HepG2 (cell line): ENCODE measurements at regions not wholly inside any gene's neighbourhood (a gene's known extent, or its start where the extent isn't known, plus 50 kb on each side); places are given as distances from the start of the nearest gene placed in this dataset.
"Not testable (repeated sequence)": the region's sequence is repeated elsewhere in the genome, so short reads cannot be mapped to it uniquely, and the experiment has no call there.

Experiments
- HDAC6 ChIP-seq: fragments of 200-600 bp; sonication (generic); IDR thresholded peaks from 2 replicates; pipeline ENCODE4 v1.7.0; 2017; ENCODE audit warnings: mild to moderate bottlenecking, antibody characterized with exemption, low read length, low read depth
- HNRNPLL ChIP-seq: fragments of 200-400 bp; formaldehyde crosslinking; IDR thresholded peaks from 2 replicates; pipeline ENCODE4 v1.6.1; 2017; ENCODE audit warnings: mild to moderate bottlenecking, low read depth, low read length; ENCODE audit not compliant: poor library complexity, severe bottlenecking
- SIN3A ChIP-seq: IDR thresholded peaks from 2 replicates; pipeline ENCODE4 v1.6.1; 2011; ENCODE audit warnings: low read depth, mild to moderate bottlenecking, control low read depth, low read length, borderline replicate concordance
- ZBTB1 ChIP-seq: sonication (generic); formaldehyde crosslinking; IDR thresholded peaks from 2 replicates; pipeline ENCODE4 v1.4.0; 2020; ENCODE audit warnings: missing genetic modification reagents, borderline replicate concordance
- ZFP41 ChIP-seq: sonication (generic); formaldehyde crosslinking; IDR thresholded peaks from 2 replicates; pipeline ENCODE4 v1.4.0; 2020; ENCODE audit warnings: mild to moderate bottlenecking, missing genetic modification reagents, borderline replicate concordance
- TF ChIP-seq, protein P1 (sequence below): sonication (generic); formaldehyde crosslinking; IDR thresholded peaks from 2 replicates; pipeline ENCODE4 v1.5.0; 2020; ENCODE audit warnings: mild to moderate bottlenecking, missing genetic modification reagents, moderate library complexity

DNA sequence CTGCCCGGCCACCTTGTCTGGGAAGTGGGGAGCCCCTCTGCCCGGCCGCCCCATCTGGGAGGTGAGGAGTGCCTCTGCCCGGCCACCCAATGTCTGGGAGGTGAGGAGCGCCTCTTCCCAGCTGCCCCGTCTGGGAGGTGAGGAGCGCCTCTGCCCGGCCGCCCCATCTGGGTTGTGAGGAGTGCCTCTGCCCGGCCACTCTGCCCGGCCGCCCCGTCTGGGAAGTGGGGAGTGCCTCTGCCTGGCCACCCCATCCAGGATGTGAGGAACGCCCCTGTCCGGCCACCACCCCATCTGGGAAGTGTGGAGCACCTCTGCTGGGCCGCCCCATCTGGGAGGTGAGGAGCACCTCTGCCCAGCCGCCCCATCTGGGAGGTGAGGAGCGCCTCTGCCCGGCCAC, 230.6 kb upstream of the POTED start:
- TF ChIP-seq HDAC6; HNRNPLL; ZFP41 (CRISPR knock-in tag); SIN3A; ZBTB1 (CRISPR knock-in tag): not testable (repeated sequence)
- TF ChIP-seq, protein P1, sequence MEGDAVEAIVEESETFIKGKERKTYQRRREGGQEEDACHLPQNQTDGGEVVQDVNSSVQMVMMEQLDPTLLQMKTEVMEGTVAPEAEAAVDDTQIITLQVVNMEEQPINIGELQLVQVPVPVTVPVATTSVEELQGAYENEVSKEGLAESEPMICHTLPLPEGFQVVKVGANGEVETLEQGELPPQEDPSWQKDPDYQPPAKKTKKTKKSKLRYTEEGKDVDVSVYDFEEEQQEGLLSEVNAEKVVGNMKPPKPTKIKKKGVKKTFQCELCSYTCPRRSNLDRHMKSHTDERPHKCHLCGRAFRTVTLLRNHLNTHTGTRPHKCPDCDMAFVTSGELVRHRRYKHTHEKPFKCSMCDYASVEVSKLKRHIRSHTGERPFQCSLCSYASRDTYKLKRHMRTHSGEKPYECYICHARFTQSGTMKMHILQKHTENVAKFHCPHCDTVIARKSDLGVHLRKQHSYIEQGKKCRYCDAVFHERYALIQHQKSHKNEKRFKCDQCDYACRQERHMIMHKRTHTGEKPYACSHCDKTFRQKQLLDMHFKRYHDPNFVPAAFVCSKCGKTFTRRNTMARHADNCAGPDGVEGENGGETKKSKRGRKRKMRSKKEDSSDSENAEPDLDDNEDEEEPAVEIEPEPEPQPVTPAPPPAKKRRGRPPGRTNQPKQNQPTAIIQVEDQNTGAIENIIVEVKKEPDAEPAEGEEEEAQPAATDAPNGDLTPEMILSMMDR (CRISPR knock-in tag), result not testable (repeated sequence)
